ENCODE measurements at regions not wholly inside any gene's neighbourhood (a gene's known extent, or its start where the extent isn't known, plus 50 kb on each side); places are given as distances from the start of the nearest gene placed in this dataset.

DNA sequence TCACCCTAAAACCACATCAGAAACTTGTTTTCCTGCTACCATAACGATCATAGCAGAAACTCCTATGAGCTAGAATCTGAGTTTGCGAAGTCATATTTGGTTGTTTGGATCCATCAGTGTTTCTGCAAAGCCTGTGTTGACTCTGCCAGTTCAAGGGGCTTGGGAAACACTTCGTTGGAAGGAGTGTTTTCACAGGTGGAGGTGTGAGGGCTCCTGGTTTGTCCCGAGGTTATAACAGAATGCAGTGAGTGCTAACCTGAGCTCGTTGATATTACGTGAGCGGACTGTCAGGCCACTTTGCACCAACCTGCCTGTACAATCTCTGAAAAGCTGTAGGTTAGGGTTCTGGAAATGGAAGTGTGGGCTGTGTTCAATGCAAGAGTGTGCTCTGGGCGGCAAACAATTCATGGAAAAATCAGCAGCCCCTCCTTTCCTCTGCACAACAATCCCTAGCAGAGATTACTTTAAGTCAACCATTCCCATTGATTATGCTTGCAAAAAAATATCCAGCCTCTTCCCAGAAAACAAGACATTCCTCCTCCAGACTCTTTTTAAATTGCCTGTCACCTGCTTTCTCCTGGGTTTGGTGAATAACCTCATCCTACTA is 622.0 kb downstream of the TYW1 start:
- TF ChIP-seq, protein P1, sequence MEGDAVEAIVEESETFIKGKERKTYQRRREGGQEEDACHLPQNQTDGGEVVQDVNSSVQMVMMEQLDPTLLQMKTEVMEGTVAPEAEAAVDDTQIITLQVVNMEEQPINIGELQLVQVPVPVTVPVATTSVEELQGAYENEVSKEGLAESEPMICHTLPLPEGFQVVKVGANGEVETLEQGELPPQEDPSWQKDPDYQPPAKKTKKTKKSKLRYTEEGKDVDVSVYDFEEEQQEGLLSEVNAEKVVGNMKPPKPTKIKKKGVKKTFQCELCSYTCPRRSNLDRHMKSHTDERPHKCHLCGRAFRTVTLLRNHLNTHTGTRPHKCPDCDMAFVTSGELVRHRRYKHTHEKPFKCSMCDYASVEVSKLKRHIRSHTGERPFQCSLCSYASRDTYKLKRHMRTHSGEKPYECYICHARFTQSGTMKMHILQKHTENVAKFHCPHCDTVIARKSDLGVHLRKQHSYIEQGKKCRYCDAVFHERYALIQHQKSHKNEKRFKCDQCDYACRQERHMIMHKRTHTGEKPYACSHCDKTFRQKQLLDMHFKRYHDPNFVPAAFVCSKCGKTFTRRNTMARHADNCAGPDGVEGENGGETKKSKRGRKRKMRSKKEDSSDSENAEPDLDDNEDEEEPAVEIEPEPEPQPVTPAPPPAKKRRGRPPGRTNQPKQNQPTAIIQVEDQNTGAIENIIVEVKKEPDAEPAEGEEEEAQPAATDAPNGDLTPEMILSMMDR (tag by site-specific recombination; IDR thresholded peaks at IDR 0.05): no peak
- no peak for TF ChIP-seq ZNF221 (tag by site-specific recombination; IDR thresholded peaks at IDR 0.05; ENCODE audit: borderline replicate concordance)
- TF ChIP-seq ZNF302 (tag by site-specific recombination; IDR thresholded peaks at IDR 0.05; ENCODE audit: low read depth): no peak
- no peak for TF ChIP-seq ZNF341 (tag by site-specific recombination; IDR thresholded peaks at IDR 0.05; ENCODE audit: low read depth)

Measured in HEK293 (cell line).